ENCODE measurements at regions not wholly inside any gene's neighbourhood (a gene's known extent, or its start where the extent isn't known, plus 50 kb on each side); places are given as distances from the start of the nearest gene placed in this dataset.

- TF ChIP-seq CTCF (IDR thresholded peaks at IDR 0.05 in 4 of 5, conservative IDR thresholded peaks at IDR 0.05 in 1 of 5) = no peak
- no peak for TF ChIP-seq POLR2A (IDR thresholded peaks at IDR 0.05)
Observed at GRCh38 chr3:115212615-115213014, 65.5 kb upstream of the ZBTB20 start.
